ENCODE measurements at regions not wholly inside any gene's neighbourhood (a gene's known extent, or its start where the extent isn't known, plus 50 kb on each side); places are given as distances from the start of the nearest gene placed in this dataset.

- Histone ChIP-seq H3K4me2 (ENCODE audit: control insufficient read depth, extremely low read depth, insufficient read depth, low read depth, low read length) (no peak overlapping the region), H3K27me3 (ENCODE audit: control insufficient read depth, extremely low read depth, insufficient read depth, low read length) (no peaks in the 10 kb centered on the region), H3K36me3 (ENCODE audit: control insufficient read depth in 2 of 2, extremely low read depth in 1 of 2, insufficient read depth in 2 of 2, low read length in 2 of 2) (no peaks in the 10 kb centered on the region), H3K9me3 (ENCODE audit: control insufficient read depth, low read depth, low read length) (no peaks in the 10 kb centered on the region), H4K20me1 (ENCODE audit: control insufficient read depth, extremely low read depth, insufficient read depth, low read length) (no peaks in the 10 kb centered on the region), H2AFZ (ENCODE audit: control insufficient read depth, low read length) (no peak overlapping the region), H3K9me1 (ENCODE audit: control insufficient read depth, extremely low read depth, insufficient read depth, low read length) (no peaks in the 10 kb centered on the region), H3K27ac (ENCODE audit: control insufficient read depth, insufficient read depth, low read length) (no peak overlapping the region), H3K4me3 (ENCODE audit: control insufficient read depth in 2 of 3, extremely low read depth in 1 of 3, insufficient read depth in 2 of 3, low read depth in 1 of 3, low read length in 3 of 3) (no peak overlapping the region), H3K79me2 (ENCODE audit: control insufficient read depth, insufficient read depth, low read length) (no peaks in the 10 kb centered on the region), H3K4me1 (ENCODE audit: control insufficient read depth, extremely low read depth, insufficient read depth, low read length) (no peaks in the 10 kb centered on the region), H3K9ac (ENCODE audit: control insufficient read depth, extremely low read depth, insufficient read depth, low read length) (no peak overlapping the region)
- dilution Hi-C loops (cut with MboI; ENCODE audit: extremely low pct_ligation_motif_present, low sequenced_read_pairs): no loop called here
- FAIRE-seq (no peak), DNase-seq (ENCODE audit: low read depth, low spot score) (no peak)
- no peak for TF ChIP-seq CTCF (optimal IDR thresholded peaks at IDR 0.05 in 1 of 3, IDR thresholded peaks at IDR 0.05 in 1 of 3, conservative IDR thresholded peaks at IDR 0.05 in 1 of 3; ENCODE audit: extremely low read depth in 1 of 3, insufficient read depth in 2 of 3, low read length in 3 of 3)
- no peak for TF ChIP-seq EZH2 (IDR thresholded peaks at IDR 0.05; ENCODE audit: low read length)
These were observed 174.2 kb upstream of the STEAP4 start for GRCh38 chr7:88480896-88481295.

- TF ChIP-seq EZH2 (IDR thresholded peaks at IDR 0.05; ENCODE audit: low read length): no peak
- no peak for TF ChIP-seq CTCF (optimal IDR thresholded peaks at IDR 0.05 in 1 of 3, IDR thresholded peaks at IDR 0.05 in 1 of 3, conservative IDR thresholded peaks at IDR 0.05 in 1 of 3; ENCODE audit: extremely low read depth in 1 of 3, insufficient read depth in 2 of 3, low read length in 3 of 3)
- H4K20me1 ChIP-seq (ENCODE audit: control insufficient read depth, extremely low read depth, insufficient read depth, low read length): no peaks in the 10 kb centered on the region
- H3K27ac ChIP-seq (ENCODE audit: control insufficient read depth, insufficient read depth, low read length): no peak overlapping the region
- no peak for FAIRE-seq
- DNase-seq (ENCODE audit: low read depth, low spot score): no peak
- no peaks in the 10 kb centered on the region for H3K9me3 ChIP-seq (ENCODE audit: control insufficient read depth, low read depth, low read length)
- no peaks in the 10 kb centered on the region for H3K27me3 ChIP-seq (ENCODE audit: control insufficient read depth, extremely low read depth, insufficient read depth, low read length)
- H3K4me2 ChIP-seq (ENCODE audit: control insufficient read depth, extremely low read depth, insufficient read depth, low read depth, low read length): no peak overlapping the region
- H3K9me1 ChIP-seq (ENCODE audit: control insufficient read depth, extremely low read depth, insufficient read depth, low read length): no peaks in the 10 kb centered on the region
- no peak overlapping the region for H3K4me3 ChIP-seq (ENCODE audit: control insufficient read depth in 2 of 3, extremely low read depth in 1 of 3, insufficient read depth in 2 of 3, low read depth in 1 of 3, low read length in 3 of 3)
- dilution Hi-C loops (cut with MboI; ENCODE audit: extremely low pct_ligation_motif_present, low sequenced_read_pairs): no loop called here
- no peaks in the 10 kb centered on the region for H3K4me1 ChIP-seq (ENCODE audit: control insufficient read depth, extremely low read depth, insufficient read depth, low read length)
- H3K36me3 ChIP-seq (ENCODE audit: control insufficient read depth in 2 of 2, extremely low read depth in 1 of 2, insufficient read depth in 2 of 2, low read length in 2 of 2): no peaks in the 10 kb centered on the region
- H3K79me2 ChIP-seq (ENCODE audit: control insufficient read depth, insufficient read depth, low read length): no peaks in the 10 kb centered on the region
- H2AFZ ChIP-seq (ENCODE audit: control insufficient read depth, low read length): no peak overlapping the region
- H3K9ac ChIP-seq (ENCODE audit: control insufficient read depth, extremely low read depth, insufficient read depth, low read length): no peak overlapping the region
These were observed 173.6 kb upstream of the STEAP4 start for GRCh38 chr7:88480271-88480670.
